ENCODE measurements at regions not wholly inside any gene's neighbourhood (a gene's known extent, or its start where the extent isn't known, plus 50 kb on each side); places are given as distances from the start of the nearest gene placed in this dataset.

GRCh38 chr15:53116169-53116568 is 326.0 kb upstream of the ONECUT1 start:
- Histone ChIP-seq H3K27me3 (ENCODE audit: control insufficient read depth, insufficient read depth, low read length) (no peaks in the 10 kb centered on the region), H3K9me3 (ENCODE audit: control insufficient read depth, insufficient read depth, low read length) (peaks cover 7% of the 10 kb centered on the region; the same call in 1 of the 2 replicates), H3K27ac (ENCODE audit: low read depth, low read length) (no peak overlapping the region), H3K4me3 (ENCODE audit: low read depth, low read length) (no peak overlapping the region)
- TF ChIP-seq CTCF (IDR thresholded peaks at IDR 0.05; ENCODE audit: low read depth, low read length) = no peak
- POLR2A ChIA-PET = no interaction called here
- no peak for DNase-seq (ENCODE audit: low read depth, low spot score)
- CTCF ChIA-PET = no interaction called here

GRCh38 chr15:53115563-53115962 is 325.4 kb upstream of the ONECUT1 start:
- H3K9me3 ChIP-seq (ENCODE audit: control insufficient read depth, insufficient read depth, low read length) = peaks cover 7% of the 10 kb centered on the region; the same call in 1 of the 2 replicates
- DNase-seq (ENCODE audit: low read depth, low spot score) = no peak
- H3K27ac ChIP-seq (ENCODE audit: low read depth, low read length) = no peak overlapping the region
- H3K4me3 ChIP-seq (ENCODE audit: low read depth, low read length) = no peak overlapping the region
- ChIA-PET CTCF (no interaction called here), POLR2A (no interaction called here)
- no peak for TF ChIP-seq CTCF (IDR thresholded peaks at IDR 0.05; ENCODE audit: low read depth, low read length)
- H3K27me3 ChIP-seq (ENCODE audit: control insufficient read depth, insufficient read depth, low read length) = no peaks in the 10 kb centered on the region

GRCh38 chr15:53114960-53115359 is 324.8 kb upstream of the ONECUT1 start:
- Histone ChIP-seq H3K4me3 (ENCODE audit: low read depth, low read length) (no peak overlapping the region), H3K27me3 (ENCODE audit: control insufficient read depth, insufficient read depth, low read length) (no peaks in the 10 kb centered on the region), H3K27ac (ENCODE audit: low read depth, low read length) (no peak overlapping the region), H3K9me3 (ENCODE audit: control insufficient read depth, insufficient read depth, low read length) (peaks cover 7% of the 10 kb centered on the region; the same call in 1 of the 2 replicates)
- TF ChIP-seq CTCF (IDR thresholded peaks at IDR 0.05; ENCODE audit: low read depth, low read length) = no peak
- no peak for DNase-seq (ENCODE audit: low read depth, low spot score)
- ChIA-PET POLR2A (no interaction called here), CTCF (no interaction called here)

- ChIA-PET POLR2A (no interaction called here), CTCF (no interaction called here)
- Histone ChIP-seq H3K4me3 (ENCODE audit: low read depth, low read length) (no peak overlapping the region), H3K9me3 (ENCODE audit: control insufficient read depth, insufficient read depth, low read length) (peaks cover 2% of the 10 kb centered on the region; the same call in 1 of the 2 replicates), H3K27ac (ENCODE audit: low read depth, low read length) (no peak overlapping the region), H3K27me3 (ENCODE audit: control insufficient read depth, insufficient read depth, low read length) (no peaks in the 10 kb centered on the region)
- DNase-seq (ENCODE audit: low read depth, low spot score) = no peak
- no peak for TF ChIP-seq CTCF (IDR thresholded peaks at IDR 0.05; ENCODE audit: low read depth, low read length)
These were observed 320.9 kb upstream of the ONECUT1 start for GRCh38 chr15:53110999-53111398.

GRCh38 chr15:53108319-53108718 is 318.2 kb upstream of the ONECUT1 start:
- H3K9me3 ChIP-seq (ENCODE audit: control insufficient read depth, insufficient read depth, low read length) = peaks cover 9% of the 10 kb centered on the region; the same call in 1 of the 2 replicates
- CTCF ChIA-PET = no interaction called here
- no peak overlapping the region for H3K27ac ChIP-seq (ENCODE audit: low read depth, low read length)
- no peak for DNase-seq (ENCODE audit: low read depth, low spot score)
- H3K27me3 ChIP-seq (ENCODE audit: control insufficient read depth, insufficient read depth, low read length) = no peaks in the 10 kb centered on the region
- POLR2A ChIA-PET = no interaction called here
- TF ChIP-seq CTCF (IDR thresholded peaks at IDR 0.05; ENCODE audit: low read depth, low read length) = no peak
- no peak overlapping the region for H3K4me3 ChIP-seq (ENCODE audit: low read depth, low read length)
